Muscle layer of duodenum (tissue), 2 donors: ENCODE measurements at regions not wholly inside any gene's neighbourhood (a gene's known extent, or its start where the extent isn't known, plus 50 kb on each side); places are given as distances from the start of the nearest gene placed in this dataset.

Experiments
- H3K27ac ChIP-seq: one replicate; pipeline ENCODE4 v1.7.0; 2013; ENCODE audit warnings: mild to moderate bottlenecking, low read length
- H3K27me3 ChIP-seq: one replicate; pipeline ENCODE4 v1.7.0; 2013; ENCODE audit warnings: low read depth, mild to moderate bottlenecking, control low read depth, low read length
- H3K36me3 ChIP-seq, 2 donors: one replicate each; pipeline ENCODE4 v1.7.0; 2013; ENCODE audit warnings: low read length in 2 of 2, control low read depth in 1 of 2, mild to moderate bottlenecking in 1 of 2; ENCODE audit not compliant: insufficient read depth in 2 of 2, control insufficient read depth in 1 of 2
- H3K4me1 ChIP-seq, 2 donors: one replicate each; pipeline ENCODE4 v1.7.0; 2013; ENCODE audit warnings: low read length in 2 of 2, mild to moderate bottlenecking in 2 of 2, control low read depth in 1 of 2, moderate library complexity in 1 of 2; ENCODE audit not compliant: insufficient read depth in 2 of 2, control insufficient read depth in 1 of 2
- H3K4me3 ChIP-seq, 2 donors: one replicate each; pipeline ENCODE4 v1.7.0; 2013; ENCODE audit warnings: low read length in 2 of 2, low read depth in 1 of 2, mild to moderate bottlenecking in 1 of 2
- H3K9me3 ChIP-seq, 2 donors: one replicate each; pipeline ENCODE4 v1.7.0; 2013; ENCODE audit warnings: low read length in 2 of 2, control low read depth in 1 of 2, mild to moderate bottlenecking in 1 of 2; ENCODE audit not compliant: control insufficient read depth in 1 of 2
- donor health status: healthy.

DNA sequence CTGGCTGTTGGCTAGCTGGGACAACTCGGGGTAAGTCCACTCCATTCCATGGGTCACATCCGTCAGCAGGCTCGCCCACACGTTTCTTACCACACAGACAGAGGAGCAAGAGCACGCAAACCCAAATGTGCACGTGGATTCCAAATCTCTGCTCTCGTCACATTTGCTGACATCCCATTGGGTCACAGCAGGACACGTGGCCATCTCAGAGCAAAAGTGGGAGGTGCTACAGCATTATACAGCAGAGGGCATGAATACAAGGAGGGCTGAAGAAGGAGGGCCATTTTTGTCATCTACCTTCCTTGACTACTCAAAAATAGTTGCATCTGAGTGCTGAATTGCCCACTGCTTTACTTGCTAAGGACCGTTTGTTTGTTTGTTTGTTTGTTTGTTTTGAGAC is 84.7 kb downstream of the RBBP6 start:
- Histone ChIP-seq H3K4me3 (no peak overlapping the region), H3K9me3 (no peaks in the 10 kb centered on the region), H3K27ac (no peak overlapping the region), H3K36me3 (no peaks in the 10 kb centered on the region), H3K4me1 (no peaks in the 10 kb centered on the region), H3K27me3 (no peaks in the 10 kb centered on the region)

GRCh38 chr16:24626256-24626655 is 86.9 kb downstream of the RBBP6 start:
- no peak overlapping the region for H3K27ac ChIP-seq
- H3K27me3 ChIP-seq: no peaks in the 10 kb centered on the region
- no peak overlapping the region for H3K4me3 ChIP-seq

GRCh38 chr16:24634919-24635318 is 94.5 kb upstream of the TNRC6A start:
- no peak overlapping the region for H3K27ac ChIP-seq
- no peak overlapping the region for H3K4me3 ChIP-seq
- no peaks in the 10 kb centered on the region for H3K9me3 ChIP-seq
- H3K36me3 ChIP-seq: no peaks in the 10 kb centered on the region
- H3K27me3 ChIP-seq: no peaks in the 10 kb centered on the region
- H3K4me1 ChIP-seq: peaks cover 0 to 15% of the 10 kb centered on the region in 2 donors

More at GRCh38 chr16:24626256-24626655, 86.9 kb downstream of the RBBP6 start:
- Histone ChIP-seq H3K4me1 (no peaks in the 10 kb centered on the region), H3K9me3 (no peaks in the 10 kb centered on the region), H3K36me3 (no peaks in the 10 kb centered on the region)

- peaks cover 0 to 15% of the 10 kb centered on the region in 2 donors for H3K4me1 ChIP-seq
- no peak overlapping the region for H3K27ac ChIP-seq
- H3K27me3 ChIP-seq: no peaks in the 10 kb centered on the region
- H3K4me3 ChIP-seq: no peak overlapping the region
- H3K9me3 ChIP-seq: no peaks in the 10 kb centered on the region
- H3K36me3 ChIP-seq: no peaks in the 10 kb centered on the region
Observed at GRCh38 chr16:24635900-24636610, 93.4 kb upstream of the TNRC6A start.

- H3K27ac ChIP-seq: no peak overlapping the region
- peaks cover 0 to 15% of the 10 kb centered on the region in 2 donors for H3K4me1 ChIP-seq
- no peak overlapping the region for H3K4me3 ChIP-seq
- no peaks in the 10 kb centered on the region for H3K27me3 ChIP-seq
- H3K9me3 ChIP-seq: no peaks in the 10 kb centered on the region
- H3K36me3 ChIP-seq: no peaks in the 10 kb centered on the region
Observed at GRCh38 chr16:24639769-24640168, 89.7 kb upstream of the TNRC6A start.

DNA sequence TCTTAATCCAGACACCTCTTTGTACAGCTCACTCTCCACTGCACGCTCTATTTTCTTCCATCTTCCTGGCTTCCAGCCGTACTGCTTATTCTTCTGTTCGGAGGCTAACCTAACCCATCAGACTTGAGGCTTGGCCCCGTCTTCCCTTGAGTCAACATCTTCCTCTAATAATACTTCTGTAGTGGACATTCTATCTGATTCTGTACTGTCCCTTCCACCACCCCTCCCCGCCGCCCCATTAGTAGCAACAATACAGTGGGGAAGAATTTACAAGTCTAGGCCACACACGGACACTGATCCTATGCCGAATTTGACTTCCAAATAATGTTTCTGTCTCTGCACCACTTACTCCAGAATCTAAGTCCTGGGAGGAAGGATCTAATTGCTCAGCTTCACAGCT is 86.0 kb upstream of the TNRC6A start:
- Histone ChIP-seq H3K27ac (no peak overlapping the region), H3K4me1 (no peaks in the 10 kb centered on the region), H3K36me3 (no peaks in the 10 kb centered on the region), H3K4me3 (no peak overlapping the region), H3K9me3 (no peaks in the 10 kb centered on the region), H3K27me3 (no peaks in the 10 kb centered on the region)

DNA sequence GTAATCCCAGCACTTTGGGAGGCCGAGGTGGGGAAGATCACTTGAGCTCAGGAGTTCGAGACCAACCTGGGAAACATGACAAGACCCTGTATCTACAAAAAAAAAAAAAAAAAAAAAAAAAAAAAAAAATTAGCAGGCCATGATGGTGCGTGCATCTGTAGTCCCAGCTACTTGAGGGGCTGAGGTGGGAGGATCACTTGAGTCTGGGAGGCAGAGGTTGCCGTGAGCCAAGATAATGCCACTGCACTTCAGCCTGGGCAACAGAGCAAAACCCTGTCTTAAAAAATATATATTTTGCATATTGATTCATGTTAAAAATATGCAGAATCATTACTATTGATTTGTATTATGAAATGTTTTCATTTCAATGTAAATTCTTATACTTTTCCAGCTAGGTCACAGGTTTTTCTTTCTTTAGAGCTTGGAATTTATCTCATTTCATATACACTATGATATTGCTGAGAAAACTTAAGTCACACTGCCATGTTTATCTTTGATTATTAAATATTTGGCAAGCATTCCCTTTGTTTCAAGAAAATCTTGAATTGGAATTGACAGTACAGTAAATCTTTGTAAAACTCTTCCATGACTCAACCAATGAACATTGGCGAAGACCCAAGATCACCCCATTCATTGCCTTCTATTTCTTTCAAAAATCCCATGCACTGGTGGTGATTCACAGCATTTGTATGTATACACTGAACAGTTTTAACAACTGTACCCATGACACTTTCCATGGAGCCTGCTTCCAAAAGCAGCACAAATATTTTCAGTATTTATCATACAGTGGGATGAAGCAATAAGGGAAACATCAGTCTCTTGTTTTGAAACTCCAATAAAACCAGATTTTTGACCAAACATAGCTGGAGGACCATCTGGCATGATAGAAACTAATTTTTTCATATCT is 83.5 kb upstream of the TNRC6A start:
- Histone ChIP-seq H3K36me3 (no peaks in the 10 kb centered on the region), H3K27me3 (no peaks in the 10 kb centered on the region), H3K4me3 (no peak overlapping the region), H3K9me3 (no peaks in the 10 kb centered on the region), H3K4me1 (no peaks in the 10 kb centered on the region), H3K27ac (no peak overlapping the region)

GRCh38 chr16:24646646-24646995 is 82.8 kb upstream of the TNRC6A start:
- H3K27ac ChIP-seq: no peak overlapping the region
- no peak overlapping the region for H3K4me3 ChIP-seq
- no peaks in the 10 kb centered on the region for H3K27me3 ChIP-seq
- no peaks in the 10 kb centered on the region for H3K9me3 ChIP-seq
- no peaks in the 10 kb centered on the region for H3K4me1 ChIP-seq
- no peaks in the 10 kb centered on the region for H3K36me3 ChIP-seq

DNA sequence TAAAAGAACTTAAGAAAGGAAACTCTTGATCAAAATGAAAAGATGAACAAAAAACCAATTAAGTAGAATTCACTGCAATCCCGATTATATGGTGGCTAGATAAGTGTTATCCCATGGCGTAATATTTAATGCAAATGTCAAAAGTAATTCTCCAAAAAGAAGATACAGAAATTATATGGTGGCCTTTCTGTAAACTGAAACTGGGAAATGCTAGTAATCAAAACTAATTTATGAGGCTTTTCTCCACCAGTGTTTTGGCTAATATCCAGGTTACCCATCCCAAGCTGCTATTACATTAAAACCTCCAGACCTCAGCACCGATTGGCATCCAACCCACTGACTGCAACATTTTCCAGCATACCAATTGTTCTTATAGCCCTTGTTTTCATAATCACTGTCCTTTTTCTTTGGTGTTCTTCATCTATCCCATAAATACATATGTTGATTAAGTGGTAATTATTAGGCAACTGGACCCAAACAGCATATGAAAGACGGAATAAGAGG is 77.2 kb upstream of the TNRC6A start:
- Histone ChIP-seq H3K27ac (no peak overlapping the region), H3K4me3 (no peak overlapping the region), H3K9me3 (no peaks in the 10 kb centered on the region), H3K36me3 (no peaks in the 10 kb centered on the region), H3K27me3 (no peaks in the 10 kb centered on the region), H3K4me1 (no peaks in the 10 kb centered on the region)

- H3K36me3 ChIP-seq: no peaks in the 10 kb centered on the region
Observed at GRCh38 chr16:24652803-24653202, 76.6 kb upstream of the TNRC6A start.

DNA sequence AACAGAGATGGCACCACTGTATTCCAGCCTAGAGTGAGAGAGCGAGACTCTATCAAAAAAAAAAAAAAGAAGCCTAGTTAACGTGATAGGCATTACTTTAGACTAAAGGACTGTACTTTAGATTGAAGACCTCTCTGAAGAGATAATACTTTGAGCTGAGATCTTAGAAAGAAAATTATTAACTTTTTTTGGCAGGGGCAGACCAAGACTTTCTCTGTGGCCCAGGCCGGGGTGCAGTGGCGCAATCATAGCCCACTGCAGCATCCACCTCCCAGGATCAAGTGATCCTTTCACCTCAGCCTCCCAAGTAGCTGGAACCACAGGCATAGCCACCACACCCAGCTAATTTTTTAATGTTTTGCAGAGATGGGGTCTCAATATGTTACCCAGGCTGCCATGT is 75.7 kb upstream of the TNRC6A start:
- no peaks in the 10 kb centered on the region for H3K27me3 ChIP-seq
- H3K27ac ChIP-seq: no peak overlapping the region
- H3K4me3 ChIP-seq: no peak overlapping the region
- no peaks in the 10 kb centered on the region for H3K36me3 ChIP-seq
- H3K4me1 ChIP-seq: no peaks in the 10 kb centered on the region
- no peaks in the 10 kb centered on the region for H3K9me3 ChIP-seq

More at GRCh38 chr16:24652803-24653202, 76.6 kb upstream of the TNRC6A start:
- Histone ChIP-seq H3K27me3 (no peaks in the 10 kb centered on the region), H3K4me1 (no peaks in the 10 kb centered on the region), H3K4me3 (no peak overlapping the region), H3K27ac (no peak overlapping the region), H3K9me3 (no peaks in the 10 kb centered on the region)
